H1 (cell line): ENCODE measurements at regions not wholly inside any gene's neighbourhood (a gene's known extent, or its start where the extent isn't known, plus 50 kb on each side); places are given as distances from the start of the nearest gene placed in this dataset.

Source experiments
- EZH2 ChIP-seq: fragments of 200-600 bp; sonication (generic); IDR thresholded peaks from 2 replicates; pipeline ENCODE4 v1.7.1; 2012; ENCODE audit warnings: low read depth, mild to moderate bottlenecking, moderate library complexity, low read length, inconsistent platforms; ENCODE audit not compliant: severe bottlenecking
- TF ChIP-seq, protein P1 (sequence below): fragments of 300-600 bp; sonication (generic); IDR thresholded peaks from 2 replicates; pipeline ENCODE4 v1.7.1; 2012; ENCODE audit warnings: low read length, moderate library complexity, mild to moderate bottlenecking, inconsistent platforms; ENCODE audit not compliant: insufficient replicate concordance

DNA sequence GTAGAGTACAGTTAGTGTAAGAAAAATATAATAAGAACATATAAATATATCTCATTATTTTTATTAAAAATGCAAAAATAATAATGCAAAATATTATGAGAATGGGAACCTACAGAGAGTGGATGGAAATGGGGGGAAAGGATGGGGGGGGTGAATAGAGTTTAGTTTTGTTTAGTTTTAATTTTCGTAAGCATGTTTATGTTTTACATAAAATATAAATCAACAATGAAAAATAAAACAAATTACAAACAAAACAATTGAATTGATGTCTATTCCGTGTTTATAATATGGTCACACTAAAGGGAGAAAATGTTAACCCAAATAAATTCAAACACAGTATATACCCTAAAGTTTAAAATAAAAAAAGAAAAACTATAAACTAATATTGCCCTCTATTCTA lies 1717.4 kb upstream of the SPRY2 start (continued):
- TF ChIP-seq, protein P1, sequence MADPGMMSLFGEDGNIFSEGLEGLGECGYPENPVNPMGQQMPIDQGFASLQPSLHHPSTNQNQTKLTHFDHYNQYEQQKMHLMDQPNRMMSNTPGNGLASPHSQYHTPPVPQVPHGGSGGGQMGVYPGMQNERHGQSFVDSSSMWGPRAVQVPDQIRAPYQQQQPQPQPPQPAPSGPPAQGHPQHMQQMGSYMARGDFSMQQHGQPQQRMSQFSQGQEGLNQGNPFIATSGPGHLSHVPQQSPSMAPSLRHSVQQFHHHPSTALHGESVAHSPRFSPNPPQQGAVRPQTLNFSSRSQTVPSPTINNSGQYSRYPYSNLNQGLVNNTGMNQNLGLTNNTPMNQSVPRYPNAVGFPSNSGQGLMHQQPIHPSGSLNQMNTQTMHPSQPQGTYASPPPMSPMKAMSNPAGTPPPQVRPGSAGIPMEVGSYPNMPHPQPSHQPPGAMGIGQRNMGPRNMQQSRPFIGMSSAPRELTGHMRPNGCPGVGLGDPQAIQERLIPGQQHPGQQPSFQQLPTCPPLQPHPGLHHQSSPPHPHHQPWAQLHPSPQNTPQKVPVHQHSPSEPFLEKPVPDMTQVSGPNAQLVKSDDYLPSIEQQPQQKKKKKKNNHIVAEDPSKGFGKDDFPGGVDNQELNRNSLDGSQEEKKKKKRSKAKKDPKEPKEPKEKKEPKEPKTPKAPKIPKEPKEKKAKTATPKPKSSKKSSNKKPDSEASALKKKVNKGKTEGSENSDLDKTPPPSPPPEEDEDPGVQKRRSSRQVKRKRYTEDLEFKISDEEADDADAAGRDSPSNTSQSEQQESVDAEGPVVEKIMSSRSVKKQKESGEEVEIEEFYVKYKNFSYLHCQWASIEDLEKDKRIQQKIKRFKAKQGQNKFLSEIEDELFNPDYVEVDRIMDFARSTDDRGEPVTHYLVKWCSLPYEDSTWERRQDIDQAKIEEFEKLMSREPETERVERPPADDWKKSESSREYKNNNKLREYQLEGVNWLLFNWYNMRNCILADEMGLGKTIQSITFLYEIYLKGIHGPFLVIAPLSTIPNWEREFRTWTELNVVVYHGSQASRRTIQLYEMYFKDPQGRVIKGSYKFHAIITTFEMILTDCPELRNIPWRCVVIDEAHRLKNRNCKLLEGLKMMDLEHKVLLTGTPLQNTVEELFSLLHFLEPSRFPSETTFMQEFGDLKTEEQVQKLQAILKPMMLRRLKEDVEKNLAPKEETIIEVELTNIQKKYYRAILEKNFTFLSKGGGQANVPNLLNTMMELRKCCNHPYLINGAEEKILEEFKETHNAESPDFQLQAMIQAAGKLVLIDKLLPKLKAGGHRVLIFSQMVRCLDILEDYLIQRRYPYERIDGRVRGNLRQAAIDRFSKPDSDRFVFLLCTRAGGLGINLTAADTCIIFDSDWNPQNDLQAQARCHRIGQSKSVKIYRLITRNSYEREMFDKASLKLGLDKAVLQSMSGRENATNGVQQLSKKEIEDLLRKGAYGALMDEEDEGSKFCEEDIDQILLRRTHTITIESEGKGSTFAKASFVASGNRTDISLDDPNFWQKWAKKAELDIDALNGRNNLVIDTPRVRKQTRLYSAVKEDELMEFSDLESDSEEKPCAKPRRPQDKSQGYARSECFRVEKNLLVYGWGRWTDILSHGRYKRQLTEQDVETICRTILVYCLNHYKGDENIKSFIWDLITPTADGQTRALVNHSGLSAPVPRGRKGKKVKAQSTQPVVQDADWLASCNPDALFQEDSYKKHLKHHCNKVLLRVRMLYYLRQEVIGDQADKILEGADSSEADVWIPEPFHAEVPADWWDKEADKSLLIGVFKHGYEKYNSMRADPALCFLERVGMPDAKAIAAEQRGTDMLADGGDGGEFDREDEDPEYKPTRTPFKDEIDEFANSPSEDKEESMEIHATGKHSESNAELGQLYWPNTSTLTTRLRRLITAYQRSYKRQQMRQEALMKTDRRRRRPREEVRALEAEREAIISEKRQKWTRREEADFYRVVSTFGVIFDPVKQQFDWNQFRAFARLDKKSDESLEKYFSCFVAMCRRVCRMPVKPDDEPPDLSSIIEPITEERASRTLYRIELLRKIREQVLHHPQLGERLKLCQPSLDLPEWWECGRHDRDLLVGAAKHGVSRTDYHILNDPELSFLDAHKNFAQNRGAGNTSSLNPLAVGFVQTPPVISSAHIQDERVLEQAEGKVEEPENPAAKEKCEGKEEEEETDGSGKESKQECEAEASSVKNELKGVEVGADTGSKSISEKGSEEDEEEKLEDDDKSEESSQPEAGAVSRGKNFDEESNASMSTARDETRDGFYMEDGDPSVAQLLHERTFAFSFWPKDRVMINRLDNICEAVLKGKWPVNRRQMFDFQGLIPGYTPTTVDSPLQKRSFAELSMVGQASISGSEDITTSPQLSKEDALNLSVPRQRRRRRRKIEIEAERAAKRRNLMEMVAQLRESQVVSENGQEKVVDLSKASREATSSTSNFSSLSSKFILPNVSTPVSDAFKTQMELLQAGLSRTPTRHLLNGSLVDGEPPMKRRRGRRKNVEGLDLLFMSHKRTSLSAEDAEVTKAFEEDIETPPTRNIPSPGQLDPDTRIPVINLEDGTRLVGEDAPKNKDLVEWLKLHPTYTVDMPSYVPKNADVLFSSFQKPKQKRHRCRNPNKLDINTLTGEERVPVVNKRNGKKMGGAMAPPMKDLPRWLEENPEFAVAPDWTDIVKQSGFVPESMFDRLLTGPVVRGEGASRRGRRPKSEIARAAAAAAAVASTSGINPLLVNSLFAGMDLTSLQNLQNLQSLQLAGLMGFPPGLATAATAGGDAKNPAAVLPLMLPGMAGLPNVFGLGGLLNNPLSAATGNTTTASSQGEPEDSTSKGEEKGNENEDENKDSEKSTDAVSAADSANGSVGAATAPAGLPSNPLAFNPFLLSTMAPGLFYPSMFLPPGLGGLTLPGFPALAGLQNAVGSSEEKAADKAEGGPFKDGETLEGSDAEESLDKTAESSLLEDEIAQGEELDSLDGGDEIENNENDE: no peak
- no peak for TF ChIP-seq EZH2
